ENCODE measurements at regions not wholly inside any gene's neighbourhood (a gene's known extent, or its start where the extent isn't known, plus 50 kb on each side); places are given as distances from the start of the nearest gene placed in this dataset.

DNA sequence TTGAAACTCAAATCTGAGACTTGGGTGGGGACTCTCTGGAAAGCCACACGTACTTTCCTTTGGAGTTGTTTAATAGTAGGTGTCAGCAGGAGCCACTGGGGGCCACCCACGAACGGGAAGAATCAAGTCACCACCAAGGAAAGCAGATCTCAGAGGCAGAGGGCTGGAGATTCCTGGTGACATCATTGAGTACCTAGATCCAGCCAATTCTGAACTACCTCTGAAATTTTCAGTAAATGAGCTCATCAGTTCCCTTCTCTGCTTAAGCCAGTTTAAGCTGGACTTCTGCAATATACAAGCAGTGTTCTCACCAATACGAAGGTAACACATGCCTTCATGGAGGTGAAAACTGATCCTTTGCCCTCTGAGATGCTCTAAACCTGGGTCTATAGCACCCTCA, 99.3 kb upstream of the SORCS3 start:
- Histone ChIP-seq H2BK120ac (replicated peaks; ENCODE audit: low read depth, low read length) (no peak overlapping the region), H3K56ac (replicated peaks; ENCODE audit: insufficient read length, low read depth, low read length) (no peak overlapping the region), H3K18ac (ENCODE audit: extremely low read depth, low read length) (no peak overlapping the region), H3K4me1 (replicated peaks in 1 of 4; ENCODE audit: control insufficient read depth in 3 of 4, insufficient read depth in 4 of 4, low read length in 3 of 4) (peaks cover 0 to 8% (median 2%) of the 10 kb centered on the region in 4 experiments; a peak in 3 of 7 replicates), H2BK15ac (ENCODE audit: low read length) (no peak overlapping the region), H3K9me3 (ENCODE audit: insufficient read depth in 2 of 2, low read depth in 1 of 2, low read length in 1 of 2) (no peaks in the 10 kb centered on the region), H3K36me3 (ENCODE audit: control insufficient read depth in 2 of 4, insufficient read depth in 4 of 4, low read length in 3 of 4) (no peaks in the 10 kb centered on the region), H3K4ac (replicated peaks; ENCODE audit: insufficient read length, low read depth, low read length) (no peak overlapping the region), H3K14ac (ENCODE audit: insufficient read length) (no peak overlapping the region), H3K27me3 (replicated peaks in 1 of 4; ENCODE audit: control insufficient read depth in 3 of 4, extremely low read depth in 1 of 4, insufficient read depth in 3 of 4, low read length in 3 of 4) (no peaks in the 10 kb centered on the region), H3K27ac (ENCODE audit: low read depth, low read length) (no peak overlapping the region), H4K20me1 (replicated peaks in 1 of 2; ENCODE audit: control insufficient read depth in 1 of 2, insufficient read depth in 2 of 2, low read length in 2 of 2) (no peaks in the 10 kb centered on the region), H3K9ac (replicated peaks in 1 of 4; ENCODE audit: extremely low read depth in 1 of 4, low read depth in 3 of 4, low read length in 3 of 4) (no peak overlapping the region; a peak in 1 of 7 replicates), H3K23me2 (ENCODE audit: low read depth, low read length) (0 out of 2 replicates have a peak, but pooled peaks cover 2% of the 10 kb centered on the region), H3K79me1 (ENCODE audit: low read depth, low read length) (no peaks in the 10 kb centered on the region), H3K23ac (ENCODE audit: insufficient read length) (no peak overlapping the region), H2BK12ac (ENCODE audit: low read depth, low read length) (no peak overlapping the region), H4K5ac (ENCODE audit: insufficient read length, low read depth, low read length) (no peak overlapping the region), H2BK5ac (ENCODE audit: low read depth, low read length) (no peak overlapping the region), H3K79me2 (ENCODE audit: control insufficient read depth in 1 of 2, insufficient read depth in 2 of 2, low read length in 2 of 2) (no peaks in the 10 kb centered on the region), H3K4me3 (ENCODE audit: extremely low read depth in 1 of 4, insufficient read depth in 2 of 4, low read depth in 3 of 4, low read length in 4 of 4) (no peak overlapping the region), H3K4me2 (ENCODE audit: insufficient read depth in 1 of 2, low read depth in 2 of 2, low read length in 2 of 2) (no peak overlapping the region), H2AK5ac (ENCODE audit: low read depth, low read length) (no peak overlapping the region), H2BK20ac (ENCODE audit: low read length) (no peak overlapping the region), H4K91ac (replicated peaks; ENCODE audit: insufficient read length, low read length) (no peak overlapping the region), H2AFZ (ENCODE audit: low read length) (no peak overlapping the region), H4K8ac (ENCODE audit: extremely low read depth, insufficient read depth, low read length) (no peak overlapping the region)
- ChIA-PET POLR2A (ENCODE audit: partially characterized antibody) (interaction anchor here (0.8 kb wide), 1 partner anchor 26 kb away, joined by 3 read pairs; no protein-coding TSS in a partner anchor), CTCF (ENCODE audit: partially characterized antibody) (interaction anchor here (0.9 to 2.0 kb wide), 2 partner anchors 11 to 18 kb away, joined by 3 to 5 read pairs; no protein-coding TSS in a partner anchor)
- FAIRE-seq (no peak), DNase-seq (ENCODE audit: low read depth in 1 of 2, low spot score in 2 of 2) (no peak)
- TF ChIP-seq RAD21 (IDR thresholded peaks at IDR 0.05 in 1 of 2, conservative IDR thresholded peaks at IDR 0.05 in 1 of 2; ENCODE audit: low read depth in 2 of 2, low read length in 2 of 2) (no peak), TBP (IDR thresholded peaks at IDR 0.05; ENCODE audit: low read depth, low read length) (no peak), HDAC6 (IDR thresholded peaks at IDR 0.05; ENCODE audit: low read depth, low read length) (no peak), ASH2L (IDR thresholded peaks at IDR 0.05; ENCODE audit: low read length) (no peak), POLR2AphosphoS5 (IDR thresholded peaks at IDR 0.05; ENCODE audit: low read depth, low read length) (no peak), EP300 (IDR thresholded peaks at IDR 0.05; ENCODE audit: borderline replicate concordance in 1 of 2, low read depth in 2 of 2, low read length in 2 of 2) (no peak), SAP30 (IDR thresholded peaks at IDR 0.05; ENCODE audit: insufficient read depth, insufficient replicate concordance, low read length) (no peak), BRCA1 (IDR thresholded peaks at IDR 0.05; ENCODE audit: low read depth, low read length) (no peak), RNF2 (IDR thresholded peaks at IDR 0.05; ENCODE audit: borderline replicate concordance, low read depth, low read length, missing control alignments, poor library complexity, severe bottlenecking) (no peak), CEBPB (IDR thresholded peaks at IDR 0.05; ENCODE audit: low read depth, low read length) (no peak)
- TF ChIP-seq, protein P1, sequence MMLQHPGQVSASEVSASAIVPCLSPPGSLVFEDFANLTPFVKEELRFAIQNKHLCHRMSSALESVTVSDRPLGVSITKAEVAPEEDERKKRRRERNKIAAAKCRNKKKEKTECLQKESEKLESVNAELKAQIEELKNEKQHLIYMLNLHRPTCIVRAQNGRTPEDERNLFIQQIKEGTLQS (IDR thresholded peaks at IDR 0.05; ENCODE audit: insufficient read depth, low read depth, low read length): no peak
- WGBS, 2 experiments (ENCODE audit: extremely low coverage in 1 of 2, insufficient coverage in 1 of 2, insufficient read length in 1 of 2, insufficient replicate concordance in 2 of 2, low coverage in 1 of 2, low lambda C conversion rate in 2 of 2, missing lambda C conversion rate in 1 of 2): 88% methylated on average over 4 of the region's 4 CpGs; no CpG with 5 or more reads in 1 of the 2 experiments
